Brain microvascular endothelial cell (primary cell): ENCODE measurements at regions not wholly inside any gene's neighbourhood (a gene's known extent, or its start where the extent isn't known, plus 50 kb on each side); places are given as distances from the start of the nearest gene placed in this dataset.
A peak's percentile ranks its signal among the peaks of the same experiment; 100 is the strongest.

Experiments used
- DNase-seq: peaks from one replicate; pipeline ENCODE4 v3.0.0-alpha.2; 2020
- H3K27ac ChIP-seq: fragments of 250-450 bp; sonication (Bioruptor Pico); 2 replicates; pipeline ENCODE4 v1.5.1; 2020; ENCODE audit warnings: mild to moderate bottlenecking, moderate library complexity
- H3K27me3 ChIP-seq: fragments of 250-450 bp; sonication (Bioruptor Pico); replicated peaks from 2 replicates; pipeline ENCODE4 v1.5.1; 2020; ENCODE audit warnings: mild to moderate bottlenecking
- H3K36me3 ChIP-seq: fragments of 250-450 bp; sonication (Bioruptor Pico); replicated peaks from 2 replicates; pipeline ENCODE4 v1.5.1; 2020; ENCODE audit warnings: mild to moderate bottlenecking
- H3K4me3 ChIP-seq: 2 replicates; pipeline ENCODE4 v1.5.1; 2011; ENCODE audit warnings: low read depth, mild to moderate bottlenecking, control low read depth, low read length, moderate library complexity
- CTCF ChIP-seq: IDR thresholded peaks from 2 replicates; pipeline ENCODE4 v1.5.1; 2011; ENCODE audit warnings: low read depth, mild to moderate bottlenecking, moderate library complexity, low read length, control low read depth, inconsistent platforms; ENCODE audit errors: missing control alignments
- in situ Hi-C: cut with HindIII; loops from 2 replicates; pipeline ENCODE4 v1.10.0; 2017; ENCODE audit warnings: low sequenced_read_pairs, low pct_ligation_motif_present

- no peak for DNase-seq
- Histone ChIP-seq H3K27me3 (no peaks in the 10 kb centered on the region), H3K27ac (no peak overlapping the region), H3K4me3 (no peak overlapping the region), H3K36me3 (no peaks in the 10 kb centered on the region)
- TF ChIP-seq CTCF = no peak
- in situ Hi-C loops = no loop called here
These were observed 80.1 kb upstream of the ZNF469 start for GRCh38 chr16:88302666-88303065.

- peak overlapping the region; percentile 96 for H3K27ac ChIP-seq
- no peak for TF ChIP-seq CTCF
- no peak for DNase-seq
These were observed 79.4 kb upstream of the ZNF469 start for GRCh38 chr16:88303405-88303804.

DNA sequence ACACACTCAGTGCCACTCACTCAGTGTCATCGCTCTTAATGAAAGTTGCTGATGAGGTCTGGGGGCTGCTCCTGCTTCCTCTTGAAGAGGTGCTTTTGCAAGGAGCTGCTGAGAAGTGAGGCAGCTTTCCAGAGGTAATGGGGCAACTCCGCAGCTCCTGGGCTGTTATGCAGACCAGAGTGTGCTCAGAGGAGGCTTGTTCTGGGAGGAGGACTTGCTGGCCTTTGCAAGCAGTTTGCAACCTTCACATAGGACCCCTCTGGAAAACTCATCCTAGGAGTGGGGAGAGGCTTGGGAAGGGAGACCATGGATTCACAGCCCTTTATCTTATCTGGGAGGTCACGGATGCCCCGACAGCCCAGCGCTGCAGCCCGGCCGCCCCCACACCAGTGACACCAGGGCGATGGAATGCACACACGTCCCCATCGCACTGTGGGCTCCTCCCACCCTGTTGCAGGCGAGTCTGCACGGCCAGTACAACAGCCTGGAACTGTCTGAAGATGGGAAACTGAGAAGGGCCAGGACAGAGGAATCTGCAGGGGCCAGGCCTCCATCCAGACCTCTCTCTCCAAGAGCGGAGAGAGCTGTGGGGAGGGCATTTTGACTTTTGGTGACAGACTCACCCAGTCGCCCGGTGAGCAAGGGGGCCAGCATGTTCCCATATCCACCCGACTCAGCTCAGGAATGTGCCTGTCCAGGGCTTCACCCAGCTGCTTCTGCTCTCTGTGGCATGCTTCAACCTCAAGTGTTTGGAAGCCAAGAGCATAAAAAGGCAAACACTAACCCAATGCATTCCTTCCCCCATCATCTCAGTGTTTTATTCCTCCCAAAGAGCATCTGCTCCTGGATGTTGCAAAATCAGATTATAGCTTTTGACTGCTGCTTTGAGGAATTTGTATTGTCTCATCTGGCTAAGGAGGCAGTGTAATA lies 78.6 kb upstream of the ZNF469 start:
- H3K4me3 ChIP-seq = no peak overlapping the region
- peak; percentile 95 for DNase-seq
- peak overlapping the region; percentile 96 for H3K27ac ChIP-seq
- H3K36me3 ChIP-seq = no peaks in the 10 kb centered on the region
- H3K27me3 ChIP-seq = no peaks in the 10 kb centered on the region
- in situ Hi-C loops = no loop called here
- TF ChIP-seq CTCF = no peak

More at GRCh38 chr16:88303405-88303804, 79.4 kb upstream of the ZNF469 start:
- Histone ChIP-seq H3K4me3 (no peak overlapping the region), H3K27me3 (no peaks in the 10 kb centered on the region), H3K36me3 (no peaks in the 10 kb centered on the region)
- in situ Hi-C loops = no loop called here

DNA sequence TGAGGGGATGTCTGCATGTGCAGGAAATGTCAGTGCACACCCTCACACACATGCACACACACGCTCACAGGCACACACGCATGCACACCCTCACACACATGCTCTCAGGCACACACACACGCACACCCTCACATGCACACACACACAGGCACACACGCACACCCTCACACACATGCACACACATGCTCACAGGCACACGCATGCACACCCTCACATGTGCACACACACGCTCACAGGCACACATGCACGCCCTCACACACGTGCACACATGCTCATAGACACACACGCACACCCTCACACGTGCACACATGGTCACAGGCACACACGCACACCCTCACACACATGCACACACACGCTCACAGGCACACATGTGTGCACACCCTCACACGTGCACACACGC lies 77.6 kb upstream of the ZNF469 start:
- in situ Hi-C loops = no loop called here
- H3K4me3 ChIP-seq = no peak overlapping the region
- TF ChIP-seq CTCF = no peak
- no peaks in the 10 kb centered on the region for H3K27me3 ChIP-seq
- no peaks in the 10 kb centered on the region for H3K36me3 ChIP-seq
- no peak for DNase-seq
- H3K27ac ChIP-seq = peak overlapping the region; percentile 96

- in situ Hi-C loops = no loop called here
- H3K27ac ChIP-seq = peak overlapping the region; percentile 98
- H3K4me3 ChIP-seq = no peak overlapping the region
- no peak for DNase-seq
- no peak for TF ChIP-seq CTCF
- H3K36me3 ChIP-seq = no peaks in the 10 kb centered on the region
- no peaks in the 10 kb centered on the region for H3K27me3 ChIP-seq
These were observed 76.3 kb upstream of the ZNF469 start for GRCh38 chr16:88306411-88306810.
